ENCODE measurements at regions not wholly inside any gene's neighbourhood (a gene's known extent, or its start where the extent isn't known, plus 50 kb on each side); places are given as distances from the start of the nearest gene placed in this dataset.

- Histone ChIP-seq H3K36me3 (no peaks in the 10 kb centered on the region), H3K27me3 (no peaks in the 10 kb centered on the region), H3K9me3 (no peaks in the 10 kb centered on the region), H3K4me1 (no peaks in the 10 kb centered on the region), H3K27ac (no peak overlapping the region), H3K4me3 (no peak overlapping the region)
- TF ChIP-seq POLR2A (IDR thresholded peaks at IDR 0.05) (no peak), CTCF (IDR thresholded peaks at IDR 0.05 in 4 of 5, conservative IDR thresholded peaks at IDR 0.05 in 1 of 5) (no peak)
- DNase-seq (no peak), ATAC-seq (no peak)
- intact Hi-C loops (cut with DNase I; ENCODE audit: low total_unique reads), result no loop called here
- in situ Hi-C loops (cut with MboI; ENCODE audit: low sequenced_read_pairs in 4 of 4), result no loop called here
These were observed 265.8 kb upstream of the PROK2 start for GRCh38 chr3:72050771-72051170.

GRCh38 chr3:72050048-72050632 lies 265.2 kb upstream of the PROK2 start:
- Histone ChIP-seq H3K4me1 (no peaks in the 10 kb centered on the region), H3K27me3 (no peaks in the 10 kb centered on the region), H3K27ac (no peak overlapping the region), H3K36me3 (no peaks in the 10 kb centered on the region), H3K9me3 (no peaks in the 10 kb centered on the region), H3K4me3 (no peak overlapping the region)
- in situ Hi-C loops (cut with MboI; ENCODE audit: low sequenced_read_pairs in 4 of 4) (no loop called here), intact Hi-C loops (cut with DNase I; ENCODE audit: low total_unique reads) (no loop called here)
- TF ChIP-seq CTCF (IDR thresholded peaks at IDR 0.05 in 4 of 5, conservative IDR thresholded peaks at IDR 0.05 in 1 of 5) (no peak), POLR2A (IDR thresholded peaks at IDR 0.05) (no peak)
- DNase-seq (no peak), ATAC-seq (no peak)

GRCh38 chr3:72049300-72049699 lies 264.4 kb upstream of the PROK2 start:
- DNase-seq (no peak), ATAC-seq (no peak)
- Histone ChIP-seq H3K27me3 (no peaks in the 10 kb centered on the region), H3K36me3 (no peaks in the 10 kb centered on the region), H3K4me3 (no peak overlapping the region), H3K4me1 (no peaks in the 10 kb centered on the region), H3K27ac (no peak overlapping the region), H3K9me3 (no peaks in the 10 kb centered on the region)
- in situ Hi-C loops (cut with MboI; ENCODE audit: low sequenced_read_pairs in 4 of 4), result no loop called here
- intact Hi-C loops (cut with DNase I; ENCODE audit: low total_unique reads), result no loop called here
- TF ChIP-seq POLR2A (IDR thresholded peaks at IDR 0.05) (no peak), CTCF (IDR thresholded peaks at IDR 0.05 in 4 of 5, conservative IDR thresholded peaks at IDR 0.05 in 1 of 5) (no peak)

GRCh38 chr3:72048873-72049272 lies 263.9 kb upstream of the PROK2 start:
- intact Hi-C loops (cut with DNase I; ENCODE audit: low total_unique reads), result no loop called here
- TF ChIP-seq CTCF (IDR thresholded peaks at IDR 0.05 in 4 of 5, conservative IDR thresholded peaks at IDR 0.05 in 1 of 5) (no peak), POLR2A (IDR thresholded peaks at IDR 0.05) (no peak)
- ATAC-seq, result no peak

More at GRCh38 chr3:72048873-72049272, 263.9 kb upstream of the PROK2 start:
- no peaks in the 10 kb centered on the region for H3K9me3 ChIP-seq
- no peaks in the 10 kb centered on the region for H3K27me3 ChIP-seq
- no peak for DNase-seq
- no peak overlapping the region for H3K4me3 ChIP-seq
- H3K4me1 ChIP-seq, result no peaks in the 10 kb centered on the region
- H3K36me3 ChIP-seq, result no peaks in the 10 kb centered on the region
- in situ Hi-C loops (cut with MboI; ENCODE audit: low sequenced_read_pairs in 4 of 4), result no loop called here
- H3K27ac ChIP-seq, result no peak overlapping the region

Data from gastrocnemius medialis (tissue), 4 donors.